WTC11 (cell line): ENCODE measurements at regions not wholly inside any gene's neighbourhood (a gene's known extent, or its start where the extent isn't known, plus 50 kb on each side); places are given as distances from the start of the nearest gene placed in this dataset.

Experiments used
- CTCF ChIP-seq: fragments of 200-600 bp; IDR thresholded peaks from 2 replicates; pipeline ENCODE4 v1.8.0; 2022; ENCODE audit warnings: antibody characterized with exemption
- MAX ChIP-seq: sonication (generic); formaldehyde crosslinking; IDR thresholded peaks from 2 replicates; pipeline ENCODE4 v1.8.0; 2022; ENCODE audit warnings: mild to moderate bottlenecking, missing genetic modification reagents
- TF ChIP-seq, protein P1 (sequence below): sonication (generic); formaldehyde crosslinking; IDR thresholded peaks from 2 replicates; pipeline ENCODE4 v1.8.1; 2023; ENCODE audit warnings: mild to moderate bottlenecking, missing genetic modification reagents, moderate library complexity

- TF ChIP-seq CTCF: no peak
- TF ChIP-seq, protein P1, sequence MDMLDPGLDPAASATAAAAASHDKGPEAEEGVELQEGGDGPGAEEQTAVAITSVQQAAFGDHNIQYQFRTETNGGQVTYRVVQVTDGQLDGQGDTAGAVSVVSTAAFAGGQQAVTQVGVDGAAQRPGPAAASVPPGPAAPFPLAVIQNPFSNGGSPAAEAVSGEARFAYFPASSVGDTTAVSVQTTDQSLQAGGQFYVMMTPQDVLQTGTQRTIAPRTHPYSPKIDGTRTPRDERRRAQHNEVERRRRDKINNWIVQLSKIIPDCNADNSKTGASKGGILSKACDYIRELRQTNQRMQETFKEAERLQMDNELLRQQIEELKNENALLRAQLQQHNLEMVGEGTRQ (CRISPR knock-in tag): no peak
- no peak for TF ChIP-seq MAX (CRISPR knock-in tag)
Measured at GRCh38 chrX:125926295-125926694, 239.8 kb downstream of the DCAF12L2 start.
